ENCODE measurements at regions not wholly inside any gene's neighbourhood (a gene's known extent, or its start where the extent isn't known, plus 50 kb on each side); places are given as distances from the start of the nearest gene placed in this dataset.
"Not testable (repeated sequence)": the region's sequence is repeated elsewhere in the genome, so short reads cannot be mapped to it uniquely, and the experiment has no call there.

GRCh38 chr5:37909610-37910266 lies 69.9 kb upstream of the GDNF start:
- TF ChIP-seq CTCF (IDR thresholded peaks at IDR 0.05; ENCODE audit: low read depth, low read length); EZH2phosphoT487 (IDR thresholded peaks at IDR 0.05; ENCODE audit: low read depth): not testable (repeated sequence)

Data from OCI-LY3 (cell line).